HT-29 (cell line): ENCODE measurements at regions not wholly inside any gene's neighbourhood (a gene's known extent, or its start where the extent isn't known, plus 50 kb on each side); places are given as distances from the start of the nearest gene placed in this dataset.

Experiments
- DNase-seq: peaks from one replicate; pipeline ENCODE4 v3.0.0-alpha.2; 2015; ENCODE audit warnings: low spot score

- no peak for DNase-seq
Measured at GRCh38 chr13:105063676-105064075, 1471.8 kb downstream of the EFNB2 start.

DNA sequence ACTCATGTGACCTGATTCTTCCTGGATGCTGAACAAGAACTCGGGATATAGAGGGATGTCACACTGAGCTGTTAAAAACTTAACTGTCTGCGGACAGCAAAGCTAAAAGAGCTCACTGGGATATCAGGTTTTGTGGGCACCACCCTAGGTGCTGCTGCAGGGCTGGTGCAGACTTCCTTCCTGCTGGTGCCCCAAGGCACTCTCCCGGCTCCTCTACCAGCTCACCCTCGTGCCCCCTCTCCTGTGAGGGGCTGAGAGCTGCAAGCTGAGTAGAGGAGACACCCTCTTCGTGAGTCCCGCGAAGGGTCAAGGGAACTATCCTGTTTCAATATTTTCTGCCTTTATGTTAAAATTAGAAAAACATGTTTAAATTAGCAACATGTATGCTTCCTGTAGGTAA is 1475.7 kb downstream of the EFNB2 start:
- no peak for DNase-seq

GRCh38 chr13:105058517-105058916 is 1476.9 kb downstream of the EFNB2 start:
- no peak for DNase-seq

DNA sequence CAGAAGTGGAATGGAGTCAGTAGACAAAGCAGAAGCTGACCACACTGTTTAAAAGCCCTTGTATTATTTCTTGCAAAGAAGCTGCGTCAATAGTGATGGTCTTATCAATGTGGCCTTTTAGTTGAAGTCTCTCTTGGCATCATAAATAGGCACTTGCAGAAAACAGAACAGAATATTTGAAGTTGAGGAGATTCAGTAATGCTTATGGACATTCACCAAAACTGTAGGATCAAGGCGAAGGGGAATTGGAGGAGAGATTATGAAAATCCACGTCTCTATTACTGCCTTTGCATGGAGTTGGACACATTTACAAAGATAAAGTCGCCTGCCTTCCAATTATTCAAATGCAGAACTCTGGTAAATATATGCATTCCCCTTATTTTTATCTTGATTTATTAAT is 1482.8 kb downstream of the EFNB2 start:
- no peak for DNase-seq

- no peak for DNase-seq
Measured at GRCh38 chr13:105050686-105051085, 1484.8 kb downstream of the EFNB2 start.

DNA sequence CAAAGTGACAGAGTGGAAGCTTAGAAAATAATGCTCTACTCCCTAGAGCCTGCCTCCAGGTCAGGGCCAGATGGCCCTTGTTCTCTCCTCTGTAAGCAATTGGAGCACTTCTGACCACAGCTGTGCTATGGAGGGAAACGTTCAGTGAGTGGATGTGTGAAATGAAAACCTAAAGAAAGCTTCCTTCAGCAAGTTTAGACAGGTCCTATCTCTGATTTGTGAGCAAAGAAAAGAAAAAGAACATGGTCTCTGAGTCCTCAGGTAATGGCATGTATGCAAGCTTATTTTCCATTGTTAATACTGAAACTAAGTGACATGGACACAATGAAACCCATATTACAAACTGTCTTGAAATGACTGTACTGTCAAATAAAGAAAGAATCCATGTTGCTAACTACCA is 1486.8 kb downstream of the EFNB2 start:
- DNase-seq: no peak

GRCh38 chr13:105047676-105048295 is 1487.7 kb downstream of the EFNB2 start:
- DNase-seq: no peak

DNA sequence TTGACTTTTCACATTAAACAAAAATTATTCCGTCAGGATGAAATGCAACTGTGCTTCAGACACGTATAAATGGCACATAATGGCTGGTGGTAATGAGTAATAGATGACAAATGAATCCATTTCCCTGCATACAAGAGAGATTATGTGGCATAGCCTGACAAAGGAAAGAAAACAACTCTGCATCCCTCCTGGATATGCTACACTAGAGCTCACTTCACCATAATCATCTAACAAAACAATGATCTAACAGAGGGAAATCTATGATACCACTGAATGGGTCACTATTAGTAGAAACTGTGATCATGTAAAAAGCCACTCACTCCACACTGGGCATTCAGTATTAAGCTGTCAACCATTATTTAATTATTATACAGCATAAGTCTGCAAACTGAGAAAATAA is 1498.4 kb downstream of the EFNB2 start:
- DNase-seq: no peak

DNA sequence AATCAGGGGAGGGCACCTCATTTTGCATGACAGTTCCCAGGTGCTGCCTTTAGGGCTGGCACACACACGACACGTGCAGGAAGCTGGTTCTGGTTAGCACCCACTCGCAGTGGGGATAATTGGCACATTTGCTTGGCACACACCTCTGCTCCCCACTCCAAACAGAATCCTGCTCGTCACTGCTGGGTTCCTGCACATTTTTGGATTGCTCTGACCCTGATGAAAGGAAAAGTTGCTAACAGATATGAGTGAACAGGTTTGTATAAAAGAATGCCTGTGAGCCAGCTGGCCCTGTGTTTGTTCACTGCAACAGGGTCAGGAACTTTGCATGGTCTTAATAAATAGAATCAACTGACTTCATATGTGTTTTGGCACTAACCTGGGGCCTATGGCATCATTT is 1500.4 kb downstream of the EFNB2 start:
- no peak for DNase-seq

DNA sequence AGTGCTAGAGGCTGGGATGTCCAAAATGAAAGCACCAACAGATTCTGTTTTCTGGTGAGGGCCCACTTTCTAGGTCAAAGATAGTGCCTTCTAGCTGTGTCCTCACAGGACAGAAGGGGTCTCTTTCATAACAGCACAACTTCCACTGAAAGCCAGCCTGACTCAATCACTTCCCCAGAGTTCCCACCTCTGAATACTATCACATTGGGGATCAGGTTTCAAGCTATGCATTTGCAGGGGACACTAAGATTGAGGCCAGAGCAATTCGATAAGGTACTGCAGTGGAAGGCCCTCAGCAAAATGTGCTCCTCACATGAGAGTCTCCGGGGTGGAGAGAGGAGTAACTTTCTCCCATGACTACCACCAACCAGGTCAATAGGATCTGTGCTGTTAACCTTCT is 1501.5 kb downstream of the EFNB2 start:
- DNase-seq: no peak

DNA sequence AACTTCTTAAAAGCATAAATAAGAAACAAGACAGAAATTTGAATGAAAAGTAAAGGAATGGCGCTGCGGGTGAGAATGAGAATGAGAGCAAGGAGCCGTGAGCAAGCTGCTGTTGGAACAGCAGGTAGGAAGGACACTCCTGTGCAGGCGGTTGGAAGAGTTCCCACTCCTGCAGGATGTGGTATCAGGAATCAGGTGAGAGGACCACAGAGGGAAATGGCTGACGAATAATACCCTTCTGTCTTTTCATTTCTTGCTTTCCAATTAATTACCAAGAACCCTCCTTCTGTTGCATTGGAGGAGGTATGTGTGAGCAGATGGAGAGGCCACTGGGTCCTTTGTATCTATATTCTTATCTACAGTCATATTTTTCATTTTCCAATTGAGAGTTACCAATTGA is 1504.2 kb downstream of the EFNB2 start:
- no peak for DNase-seq

DNA sequence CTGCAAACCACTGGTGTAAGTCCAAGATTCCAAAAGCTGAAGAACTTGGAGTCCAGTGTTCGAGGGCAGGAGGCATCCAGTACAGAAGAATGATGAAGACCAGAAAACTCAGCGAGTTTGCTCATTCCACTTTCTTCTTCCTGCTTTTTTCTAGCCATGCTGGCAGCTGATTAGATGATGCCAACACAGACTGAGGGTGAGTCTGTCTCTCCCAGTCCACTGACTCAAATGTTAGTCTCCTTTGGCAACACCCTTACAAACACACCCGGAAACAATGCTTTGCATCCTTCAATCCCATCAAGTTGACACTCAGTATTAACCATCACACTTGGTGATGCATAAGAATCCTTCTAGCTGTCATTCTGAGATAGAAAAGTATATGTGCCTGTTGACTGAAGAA is 1504.6 kb downstream of the EFNB2 start:
- DNase-seq: no peak

GRCh38 chr13:105019073-105019472 is 1516.4 kb downstream of the EFNB2 start:
- no peak for DNase-seq

GRCh38 chr13:105016266-105016665 is 1519.2 kb downstream of the EFNB2 start:
- DNase-seq: no peak

- DNase-seq: no peak
Measured at GRCh38 chr13:105008604-105009003, 1526.9 kb downstream of the EFNB2 start.

DNA sequence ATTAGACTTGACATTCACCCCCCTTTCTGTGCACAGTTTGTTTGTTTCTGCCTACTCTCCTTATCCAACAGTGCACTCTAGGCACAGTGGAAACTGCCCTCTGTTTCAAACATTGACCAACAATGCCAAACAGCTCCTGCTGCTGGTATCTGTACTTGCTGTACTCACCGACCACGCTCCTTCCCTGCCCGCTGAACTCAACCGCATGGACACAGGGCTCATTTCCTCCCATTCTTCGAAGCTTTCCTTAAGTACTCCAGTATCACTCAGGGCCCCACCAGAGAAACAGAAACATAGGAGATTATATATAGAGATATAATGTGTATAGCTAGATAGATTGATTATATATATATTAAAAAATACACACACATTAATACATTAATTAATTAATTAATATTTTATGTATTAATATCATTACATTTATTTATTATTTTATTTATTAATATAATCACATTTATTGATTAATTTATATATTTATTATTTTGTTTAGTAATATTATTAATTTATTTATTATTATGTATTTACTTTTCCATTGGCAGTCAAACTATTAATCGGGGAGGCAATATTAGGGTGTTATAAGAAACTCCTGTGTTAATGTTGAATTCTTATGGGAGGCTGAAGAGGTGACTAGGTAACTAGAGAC is 1528.2 kb downstream of the EFNB2 start:
- no peak for DNase-seq

DNA sequence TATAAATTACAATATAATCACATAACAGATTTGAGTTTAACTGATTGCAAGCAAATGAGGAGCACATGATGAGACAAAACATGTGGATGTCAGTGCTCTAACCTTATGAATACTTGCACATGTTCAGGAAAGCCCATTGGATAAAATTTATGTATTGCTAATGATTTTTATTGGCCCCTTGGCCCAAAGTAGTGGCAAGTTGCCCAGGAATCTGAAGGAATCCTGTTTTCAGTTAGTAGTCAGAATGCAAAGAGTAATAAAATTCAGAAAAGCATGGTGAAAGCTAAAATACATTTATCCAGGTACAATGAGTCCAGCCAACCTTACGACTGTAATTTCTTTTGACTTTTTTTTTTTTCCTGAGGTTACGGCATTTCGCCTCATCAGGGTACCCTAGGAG is 1539.4 kb downstream of the EFNB2 start:
- no peak for DNase-seq

DNA sequence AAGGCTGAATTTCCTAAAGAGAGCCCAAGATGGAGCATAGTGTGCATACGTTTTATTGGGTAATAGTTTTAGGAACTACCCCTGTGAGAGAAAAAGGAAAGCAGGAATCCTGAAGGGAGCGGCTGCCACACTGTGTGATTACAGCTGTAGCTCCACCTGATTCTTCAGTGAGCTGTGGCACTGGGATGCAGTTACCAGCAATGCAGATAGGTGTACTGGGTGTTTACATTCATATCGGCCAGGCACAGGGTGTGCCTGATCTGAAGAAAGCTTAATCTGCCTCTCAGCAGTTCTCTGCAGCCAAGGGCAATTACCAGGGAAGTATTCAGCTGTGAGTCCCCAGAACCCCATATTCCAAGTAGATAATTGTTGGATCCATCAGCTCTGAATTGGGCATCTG is 1541.8 kb downstream of the EFNB2 start:
- no peak for DNase-seq

DNA sequence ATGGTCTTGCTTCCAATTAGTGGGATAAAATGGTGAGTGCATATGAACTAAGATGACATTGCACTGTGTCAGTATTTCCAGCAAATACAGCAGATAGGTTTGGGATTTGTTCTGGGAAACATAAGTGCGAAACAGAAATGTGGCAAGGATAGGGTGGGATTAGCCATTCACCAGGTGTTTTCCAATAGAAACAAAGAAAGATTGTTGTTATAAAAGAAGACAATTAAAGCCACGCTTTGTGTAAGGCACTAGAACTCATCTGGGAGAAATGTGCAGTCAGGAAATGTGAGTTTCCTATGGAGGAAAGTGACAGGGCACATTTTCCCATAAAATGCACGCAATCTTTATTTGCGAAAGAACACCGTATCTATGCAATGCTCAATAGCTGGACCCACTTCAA is 1547.8 kb downstream of the EFNB2 start:
- no peak for DNase-seq

- peak; percentile 68 for DNase-seq
Measured at GRCh38 chr13:104984296-104984818, 1551.1 kb downstream of the EFNB2 start.

- peak; percentile 8 for DNase-seq
Measured at GRCh38 chr13:104983601-104984000, 1551.9 kb downstream of the EFNB2 start.

DNA sequence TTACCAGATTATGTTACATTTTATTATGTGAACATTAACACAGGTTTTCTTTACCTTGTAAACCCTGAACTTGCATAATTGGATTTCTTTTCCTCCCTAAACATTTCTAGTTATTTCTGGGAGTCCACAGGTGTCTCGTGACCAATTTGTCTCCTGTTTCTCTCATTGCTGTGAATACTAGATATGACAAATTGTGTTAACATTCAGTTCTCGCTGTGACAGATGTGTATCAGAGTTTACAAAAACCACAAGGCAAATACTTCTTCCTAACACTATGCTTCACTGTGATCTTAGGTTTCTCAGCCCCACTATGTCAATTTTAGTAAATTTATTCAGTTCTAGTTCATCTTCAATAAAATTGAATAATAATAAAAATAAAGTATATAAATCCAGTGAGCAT is 1554.9 kb downstream of the EFNB2 start:
- no peak for DNase-seq

DNA sequence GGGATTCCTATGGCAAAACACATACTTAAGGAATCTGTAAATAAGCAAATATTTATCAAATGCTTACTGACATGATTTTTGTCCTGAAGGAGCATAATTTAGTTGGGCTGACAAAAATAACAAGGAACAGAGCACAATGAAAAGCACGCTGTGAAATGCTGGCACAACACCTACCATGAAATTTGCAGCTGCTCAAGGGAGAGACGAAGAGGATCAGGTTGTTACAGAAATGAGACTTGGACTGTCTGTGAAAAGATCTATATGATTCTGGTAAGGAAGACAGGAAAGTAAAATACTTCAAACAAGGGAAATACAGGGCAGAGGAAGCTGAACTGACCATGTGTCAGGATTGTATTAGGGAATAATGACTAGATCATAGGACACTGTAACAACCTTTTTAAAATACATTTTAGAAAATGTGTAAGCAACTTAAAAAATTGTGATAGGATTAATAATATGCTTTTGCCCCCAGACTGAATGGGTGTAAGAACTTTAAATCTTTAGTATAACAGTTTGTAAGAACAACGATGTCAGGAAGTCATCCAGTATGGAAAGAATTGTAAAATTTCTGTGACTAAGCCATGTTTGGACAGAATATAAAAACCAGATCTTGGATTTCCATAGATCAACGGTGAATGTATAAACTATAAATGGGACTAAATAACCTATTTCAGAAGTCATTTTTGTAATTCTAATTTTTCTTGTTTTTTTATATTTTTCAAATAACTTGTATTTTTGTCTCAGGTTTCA is 1556.0 kb downstream of the EFNB2 start:
- no peak for DNase-seq
